GM06990 (cell line): ENCODE measurements at regions not wholly inside any gene's neighbourhood (a gene's known extent, or its start where the extent isn't known, plus 50 kb on each side); places are given as distances from the start of the nearest gene placed in this dataset.

Source experiments
- DNase-seq: peaks from one replicate; pipeline ENCODE4 v3.0.0-alpha.2; 2011; ENCODE audit not compliant: insufficient read length; ENCODE audit errors: extremely low read depth
- H3K27me3 ChIP-seq: replicated peaks from 2 replicates; pipeline ENCODE4 v1.6.0; 2011; ENCODE audit warnings: low read length; ENCODE audit not compliant: control insufficient read depth, insufficient read depth
- H3K36me3 ChIP-seq: 2 replicates; pipeline ENCODE4 v1.5.1; 2011; ENCODE audit warnings: low read length; ENCODE audit not compliant: control insufficient read depth, insufficient read depth
- H3K4me3 ChIP-seq: replicated peaks from 2 replicates; pipeline ENCODE4 v1.5.1; 2011; ENCODE audit warnings: low read depth, mild to moderate bottlenecking, control low read depth, low read length
- TF ChIP-seq, protein P1 (sequence below): IDR thresholded peaks from 2 replicates; pipeline ENCODE4 v1.5.1; 2011; ENCODE audit warnings: low read length, control low read depth, mild to moderate bottlenecking, inconsistent platforms; ENCODE audit not compliant: insufficient read depth, poor library complexity, severe bottlenecking

DNA sequence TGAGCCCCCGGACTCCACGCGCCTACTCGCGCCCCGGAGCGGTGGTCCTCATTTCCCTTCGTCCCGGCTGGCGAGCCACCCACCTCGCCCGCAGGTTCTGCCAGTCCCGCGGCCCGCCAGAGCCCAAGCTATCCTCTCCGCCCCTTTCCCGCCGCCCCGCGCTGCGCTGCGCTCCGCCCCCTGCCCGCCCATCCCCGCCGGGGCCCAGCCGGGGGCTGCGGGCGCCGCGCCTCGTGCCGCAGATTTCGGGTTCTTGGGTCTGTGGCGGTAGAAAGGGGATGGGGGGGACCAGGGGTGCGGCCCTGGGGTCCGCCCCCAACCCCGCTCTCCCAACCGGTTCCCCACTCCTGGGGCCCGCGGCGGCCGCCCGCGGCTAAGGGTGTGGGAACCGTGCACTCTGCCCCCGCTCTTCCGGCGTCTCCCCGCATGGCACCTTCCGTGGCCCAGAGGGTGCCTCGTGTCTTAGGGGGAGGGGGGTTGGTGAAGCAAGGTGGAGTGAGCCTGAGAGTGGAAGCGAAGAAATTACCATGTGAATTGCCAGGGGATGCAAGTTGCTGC lies 650.8 kb upstream of the DIPK2B start:
- TF ChIP-seq, protein P1, sequence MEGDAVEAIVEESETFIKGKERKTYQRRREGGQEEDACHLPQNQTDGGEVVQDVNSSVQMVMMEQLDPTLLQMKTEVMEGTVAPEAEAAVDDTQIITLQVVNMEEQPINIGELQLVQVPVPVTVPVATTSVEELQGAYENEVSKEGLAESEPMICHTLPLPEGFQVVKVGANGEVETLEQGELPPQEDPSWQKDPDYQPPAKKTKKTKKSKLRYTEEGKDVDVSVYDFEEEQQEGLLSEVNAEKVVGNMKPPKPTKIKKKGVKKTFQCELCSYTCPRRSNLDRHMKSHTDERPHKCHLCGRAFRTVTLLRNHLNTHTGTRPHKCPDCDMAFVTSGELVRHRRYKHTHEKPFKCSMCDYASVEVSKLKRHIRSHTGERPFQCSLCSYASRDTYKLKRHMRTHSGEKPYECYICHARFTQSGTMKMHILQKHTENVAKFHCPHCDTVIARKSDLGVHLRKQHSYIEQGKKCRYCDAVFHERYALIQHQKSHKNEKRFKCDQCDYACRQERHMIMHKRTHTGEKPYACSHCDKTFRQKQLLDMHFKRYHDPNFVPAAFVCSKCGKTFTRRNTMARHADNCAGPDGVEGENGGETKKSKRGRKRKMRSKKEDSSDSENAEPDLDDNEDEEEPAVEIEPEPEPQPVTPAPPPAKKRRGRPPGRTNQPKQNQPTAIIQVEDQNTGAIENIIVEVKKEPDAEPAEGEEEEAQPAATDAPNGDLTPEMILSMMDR = no peak
- no peaks in the 10 kb centered on the region; the same call in 1 of the 2 replicates for H3K27me3 ChIP-seq
- DNase-seq = no peak
- H3K4me3 ChIP-seq = peak overlapping the region; percentile 36
- no peaks in the 10 kb centered on the region for H3K36me3 ChIP-seq

DNA sequence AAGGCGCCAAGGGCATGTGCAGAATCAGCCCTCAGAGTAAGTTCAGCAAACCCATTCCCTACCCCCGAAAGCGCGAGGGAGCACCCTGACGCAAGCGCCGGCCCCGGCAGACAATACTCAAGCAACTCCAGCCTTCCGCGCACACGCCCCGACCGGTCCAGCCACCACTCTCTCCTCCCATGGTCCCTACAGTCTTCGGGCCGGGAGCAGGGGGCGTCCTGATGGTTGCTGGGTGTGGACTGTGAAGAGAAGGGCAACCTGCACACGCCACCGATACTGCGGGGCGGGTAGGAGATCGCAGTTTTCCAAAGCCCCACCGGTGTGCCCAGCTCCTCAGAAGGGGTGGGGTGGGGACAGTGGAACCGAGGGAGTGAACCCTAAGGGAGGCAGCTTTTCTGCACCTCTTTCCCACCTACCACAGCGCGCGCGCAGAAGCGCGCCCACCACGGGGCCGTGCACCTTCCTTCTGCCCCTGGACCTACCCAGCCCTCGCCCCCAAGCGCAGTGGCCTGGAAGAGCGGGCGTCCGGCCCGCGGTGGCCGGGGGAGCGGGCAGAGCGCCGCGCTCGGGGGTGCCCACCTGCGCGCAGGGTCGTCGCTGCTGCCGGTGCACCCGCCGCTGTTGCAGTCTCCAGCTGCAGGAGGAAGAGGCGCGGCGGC lies 650.2 kb upstream of the DIPK2B start:
- TF ChIP-seq, protein P1 = no peak
- DNase-seq = no peak
- peak overlapping the region; percentile 36 for H3K4me3 ChIP-seq
- no peaks in the 10 kb centered on the region; the same call in 1 of the 2 replicates for H3K27me3 ChIP-seq
- H3K36me3 ChIP-seq = no peaks in the 10 kb centered on the region

DNA sequence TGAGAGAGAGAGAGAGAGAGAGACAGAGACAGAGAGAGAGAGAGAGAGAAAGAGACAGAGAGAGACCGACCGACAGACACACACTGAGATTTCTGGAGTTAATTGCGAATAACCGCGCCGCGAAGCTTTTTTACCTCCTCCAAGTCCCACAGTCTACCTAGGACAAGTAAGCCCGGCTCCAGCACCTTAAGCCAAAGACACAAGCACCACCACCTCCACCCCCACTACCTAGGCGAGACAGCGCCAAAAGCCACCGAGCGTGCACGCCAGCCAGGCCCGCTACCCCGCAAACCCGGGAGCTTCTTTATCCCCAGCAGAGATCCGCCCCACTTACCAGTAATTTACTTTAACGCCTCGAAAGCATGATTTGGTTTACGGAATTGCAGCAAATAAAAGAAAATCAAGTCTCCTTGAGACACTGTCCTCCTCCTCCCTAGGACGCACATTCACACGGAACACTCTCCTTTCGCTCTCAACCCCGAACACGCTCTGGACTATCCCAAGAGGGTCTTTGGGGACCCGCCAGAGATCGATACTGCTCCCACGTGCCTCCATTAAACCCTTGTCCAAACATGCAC lies 649.6 kb upstream of the DIPK2B start:
- TF ChIP-seq, protein P1 = no peak

DNA sequence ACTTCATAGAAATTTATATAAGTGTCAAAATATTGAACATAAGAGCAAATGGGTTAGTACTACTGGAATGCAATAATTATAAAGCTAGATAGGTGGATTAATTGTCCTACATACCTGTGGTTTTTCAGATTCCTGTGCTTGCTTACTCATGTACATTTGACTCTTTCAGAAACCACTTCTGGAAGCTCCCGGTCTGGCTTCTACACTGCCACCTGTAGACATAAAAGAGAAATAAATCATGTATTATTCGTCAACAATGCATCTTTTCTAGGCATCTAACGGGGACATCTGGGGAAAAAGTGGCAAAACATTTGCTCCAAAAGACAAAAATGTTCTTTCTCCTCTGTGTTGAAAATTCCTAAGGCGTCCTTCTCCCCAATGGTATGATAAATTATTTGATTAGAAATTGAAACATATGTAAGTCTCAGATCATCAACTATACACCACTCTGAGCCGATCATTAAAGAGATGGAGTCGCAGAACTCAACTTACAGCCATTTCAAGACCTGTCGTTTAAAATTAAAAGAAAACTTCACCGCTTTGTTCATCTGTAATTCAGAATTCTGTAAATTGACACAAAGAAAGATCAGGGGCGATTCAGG lies 648.7 kb upstream of the DIPK2B start:
- DNase-seq = no peak
- H3K27me3 ChIP-seq = no peaks in the 10 kb centered on the region; the same call in 1 of the 2 replicates
- H3K36me3 ChIP-seq = no peaks in the 10 kb centered on the region
- no peak overlapping the region for H3K4me3 ChIP-seq
- TF ChIP-seq, protein P1 = peak; percentile 33

More for the DNA sequence above, 649.6 kb upstream of the DIPK2B start:
- Histone ChIP-seq H3K36me3 (no peaks in the 10 kb centered on the region), H3K4me3 (peak overlapping the region; percentile 36), H3K27me3 (no peaks in the 10 kb centered on the region; the same call in 1 of the 2 replicates)
- no peak for DNase-seq

DNA sequence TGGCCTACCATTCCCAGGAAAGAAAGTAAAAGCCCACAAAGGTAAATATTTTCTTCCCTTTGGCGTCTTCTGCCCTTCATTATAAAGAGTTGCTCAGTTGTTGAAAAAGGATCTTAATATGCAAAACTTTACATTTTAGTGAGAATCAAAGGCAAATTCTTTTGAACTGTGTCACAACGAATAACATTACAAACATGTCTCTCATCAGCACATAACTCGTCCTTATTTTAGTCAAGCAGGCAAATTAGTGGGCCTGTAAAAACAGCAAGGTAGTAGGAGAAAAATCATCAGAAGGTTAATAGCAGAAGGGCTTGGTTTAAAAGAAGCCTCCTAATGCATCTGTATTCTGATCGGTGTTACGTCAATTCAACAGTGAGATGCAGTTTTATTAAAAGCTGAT lies 647.3 kb upstream of the DIPK2B start:
- TF ChIP-seq, protein P1 = no peak
- Histone ChIP-seq H3K4me3 (no peak overlapping the region), H3K36me3 (no peaks in the 10 kb centered on the region), H3K27me3 (no peaks in the 10 kb centered on the region; the same call in 1 of the 2 replicates)
- DNase-seq = no peak
